Testis (tissue), 2 donors: ENCODE measurements at regions not wholly inside any gene's neighbourhood (a gene's known extent, or its start where the extent isn't known, plus 50 kb on each side); places are given as distances from the start of the nearest gene placed in this dataset.

Experiments used
- POLR2A ChIP-seq: fragments of 450-650 bp; IDR thresholded peaks from one replicate; pipeline ENCODE4 v1.6.1; 2017; ENCODE audit warnings: antibody characterized with exemption, mild to moderate bottlenecking, moderate library complexity
- TF ChIP-seq, protein P1 (sequence below), 3 experiments: fragments of 450-650 bp in 2 of 3; fragments of 200-600 bp in 1 of 3; sonication (generic) in 1 of 3; IDR thresholded peaks; one replicate each; pipeline ENCODE4 v1.5.1; 2016 to 2019; ENCODE audit warnings: antibody characterized with exemption in 3 of 3, mild to moderate bottlenecking in 2 of 3, moderate library complexity in 1 of 3

DNA sequence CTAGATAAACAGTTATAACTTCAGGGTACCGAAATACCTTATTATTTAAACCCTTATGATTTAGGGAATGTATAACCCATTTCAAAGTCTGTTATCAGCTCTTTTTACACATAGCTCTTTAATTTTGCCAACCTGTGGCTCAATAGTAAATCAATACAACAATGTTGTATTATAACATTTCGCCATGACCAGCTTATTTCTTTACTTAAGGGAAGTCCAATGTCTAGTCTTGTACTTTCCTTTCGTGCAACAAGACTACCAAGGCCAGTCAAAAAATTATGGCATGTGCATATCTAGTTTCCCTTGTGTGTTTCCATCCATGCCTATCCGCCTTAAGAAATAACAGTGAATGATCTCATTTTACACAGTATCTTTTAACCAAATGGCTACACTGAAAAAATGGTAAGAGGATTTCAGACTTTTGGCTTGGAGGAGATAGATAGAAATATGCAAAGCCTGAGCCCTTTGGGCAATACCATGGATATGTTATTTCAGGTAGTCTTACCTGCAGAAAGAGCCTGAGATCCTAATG lies 239.5 kb upstream of the RPS23 start:
- TF ChIP-seq, protein P1, sequence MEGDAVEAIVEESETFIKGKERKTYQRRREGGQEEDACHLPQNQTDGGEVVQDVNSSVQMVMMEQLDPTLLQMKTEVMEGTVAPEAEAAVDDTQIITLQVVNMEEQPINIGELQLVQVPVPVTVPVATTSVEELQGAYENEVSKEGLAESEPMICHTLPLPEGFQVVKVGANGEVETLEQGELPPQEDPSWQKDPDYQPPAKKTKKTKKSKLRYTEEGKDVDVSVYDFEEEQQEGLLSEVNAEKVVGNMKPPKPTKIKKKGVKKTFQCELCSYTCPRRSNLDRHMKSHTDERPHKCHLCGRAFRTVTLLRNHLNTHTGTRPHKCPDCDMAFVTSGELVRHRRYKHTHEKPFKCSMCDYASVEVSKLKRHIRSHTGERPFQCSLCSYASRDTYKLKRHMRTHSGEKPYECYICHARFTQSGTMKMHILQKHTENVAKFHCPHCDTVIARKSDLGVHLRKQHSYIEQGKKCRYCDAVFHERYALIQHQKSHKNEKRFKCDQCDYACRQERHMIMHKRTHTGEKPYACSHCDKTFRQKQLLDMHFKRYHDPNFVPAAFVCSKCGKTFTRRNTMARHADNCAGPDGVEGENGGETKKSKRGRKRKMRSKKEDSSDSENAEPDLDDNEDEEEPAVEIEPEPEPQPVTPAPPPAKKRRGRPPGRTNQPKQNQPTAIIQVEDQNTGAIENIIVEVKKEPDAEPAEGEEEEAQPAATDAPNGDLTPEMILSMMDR (IDR thresholded peaks at IDR 0.05): no peak
- no peak for TF ChIP-seq POLR2A
